HCT116 (cell line): ENCODE measurements at regions not wholly inside any gene's neighbourhood (a gene's known extent, or its start where the extent isn't known, plus 50 kb on each side); places are given as distances from the start of the nearest gene placed in this dataset.

ENCODE experiments used
- ATAC-seq: fragments of 200-7000 bp; cut with Tn5 transposase; 2 replicates; pipeline ENCODE4 v1.9.1; 2020; ENCODE audit warnings: mild to moderate bottlenecking, moderate library complexity
- BruUV-seq: library from RNA; stranded (reverse); fragments of 400-500 nt; replicated peaks from 2 replicates; lab custom pipeline; 2021; lab: Mats Ljungman, UMichigan
- CTCF ChIA-PET: fragments of 300-600 bp; sonication (Branson Sonifier 250); formaldehyde crosslinking; loops from one replicate; lab custom pipeline; 2021; ENCODE audit warnings: antibody characterized with exemption; lab: Charles Lee
- POLR2A ChIA-PET: fragments of 300-600, 350-600 bp; sonication (Branson Sonifier 250); formaldehyde crosslinking; loops from one replicate; lab custom pipeline; 2021; ENCODE audit warnings: antibody characterized with exemption; lab: Charles Lee
- RAD21 ChIA-PET, 2 experiments: fragments of 300-600 bp; sonication (Branson Sonifier 250); formaldehyde crosslinking; loops; one replicate each; lab custom pipeline; 2023; ENCODE audit warnings: low total read pairs in 2 of 2; ENCODE audit not compliant: uncharacterized antibody in 2 of 2, unreplicated experiment in 2 of 2, low non-redundant PET in 1 of 2; lab: Charles Lee
- DNase-seq: peaks from one replicate; pipeline ENCODE4 v3.0.0-alpha.2; 2010; ENCODE audit warnings: low read depth, low spot score
- H2AFZ ChIP-seq: fragments of 200-600 bp; shearing (Covaris generic), sonication (generic); 2 replicates; pipeline ENCODE4 v1.6.1; 2017; ENCODE audit warnings: low read depth, mixed run types, mixed read lengths, antibody characterized with exemption, low read length; ENCODE audit not compliant: poor library complexity, severe bottlenecking
- H3K27ac ChIP-seq: 2 replicates; pipeline ENCODE4 v1.5.1; 2012; ENCODE audit warnings: low read depth, low read length
- H3K27me3 ChIP-seq: fragments of 200-600 bp; sonication (generic); 2 replicates; pipeline ENCODE4 v1.6.1; 2016; ENCODE audit warnings: mixed run types, low read length, mixed read lengths; ENCODE audit not compliant: insufficient read depth
- H3K36me3 ChIP-seq, 2 experiments: fragments of 200-500 bp in 1 of 2; fragments of 200-600 bp in 1 of 2; sonication (Bioruptor generic) in 1 of 2; sonication (generic) in 1 of 2; 2 replicates each; pipeline versions ENCODE4 v1.5.1 to v1.6.1; 2014 to 2016; ENCODE audit warnings: low read length in 2 of 2, inconsistent platforms in 1 of 2, mixed read lengths in 1 of 2, mixed run types in 1 of 2; ENCODE audit not compliant: insufficient read depth in 2 of 2, control insufficient read depth in 1 of 2
- H3K4me1 ChIP-seq, 2 experiments: fragments of 200-600 bp in 1 of 2; sonication (generic) in 1 of 2; 2 replicates each; pipeline versions ENCODE4 v1.5.1 to v1.6.1; 2012 to 2017; ENCODE audit warnings: low read length in 2 of 2, inconsistent platforms in 1 of 2, mild to moderate bottlenecking in 1 of 2, mixed read lengths in 1 of 2, mixed run types in 1 of 2, moderate library complexity in 1 of 2; ENCODE audit not compliant: insufficient read depth in 2 of 2, control insufficient read depth in 1 of 2
- H3K4me2 ChIP-seq: fragments of 200-600 bp; sonication (generic); 2 replicates; pipeline ENCODE4 v1.6.1; 2017; ENCODE audit warnings: mixed run types, low read length, mixed read lengths
- H3K4me3 ChIP-seq, 2 experiments: fragments of 200-600 bp in 1 of 2; sonication (generic) in 1 of 2; replicated peaks in 1 of 2; 2 replicates each; pipeline ENCODE4 v1.5.1; 2011 to 2016; ENCODE audit warnings: low read length in 2 of 2, control low read depth in 1 of 2, low read depth in 1 of 2, mild to moderate bottlenecking in 1 of 2, mixed read lengths in 1 of 2, mixed run types in 1 of 2
- H3K79me2 ChIP-seq: fragments of 200-600 bp; sonication (generic); 2 replicates; pipeline ENCODE4 v1.6.1; 2017; ENCODE audit warnings: mild to moderate bottlenecking, mixed run types, low read length, moderate library complexity, mixed read lengths; ENCODE audit not compliant: insufficient read depth
- H3K9ac ChIP-seq: fragments of 200-600 bp; sonication (generic); 2 replicates; pipeline ENCODE4 v1.6.1; 2016; ENCODE audit warnings: low read length, mixed read lengths
- H3K9me2 ChIP-seq: fragments of 200-600 bp; sonication (generic), shearing (Covaris generic); 2 replicates; pipeline ENCODE4 v1.6.1; 2017; ENCODE audit warnings: mixed run types, mild to moderate bottlenecking, moderate library complexity; ENCODE audit not compliant: insufficient read depth
- H3K9me3 ChIP-seq, 2 experiments: fragments of 200-500 bp in 1 of 2; fragments of 200-600 bp in 1 of 2; sonication (Bioruptor generic) in 1 of 2; sonication (generic) in 1 of 2; 2 replicates each; pipeline ENCODE4 v1.6.1; 2014 to 2017; ENCODE audit warnings: low read length in 2 of 2, mixed read lengths in 2 of 2, inconsistent platforms in 1 of 2, low read depth in 1 of 2, mild to moderate bottlenecking in 1 of 2, mixed run types in 1 of 2, moderate library complexity in 1 of 2; ENCODE audit not compliant: control insufficient read depth in 1 of 2, insufficient read depth in 1 of 2
- H4K20me1 ChIP-seq: fragments of 200-600 bp; sonication (generic), shearing (Covaris generic); 2 replicates; pipeline ENCODE4 v1.6.1; 2017; ENCODE audit warnings: mixed run types, mild to moderate bottlenecking, moderate library complexity; ENCODE audit not compliant: insufficient read depth
- ATF3 ChIP-seq: IDR thresholded peaks from 2 replicates; pipeline ENCODE4 v1.6.1; 2012
- CTCF ChIP-seq, 3 experiments: fragments of 200-600 bp in 1 of 3; sonication (generic) in 1 of 3; IDR thresholded peaks in 2 of 3; conservative IDR thresholded peaks in 1 of 3; 2 replicates each; pipeline ENCODE4 v1.5.1; 2012 to 2017; ENCODE audit warnings: low read depth in 2 of 3, low read length in 2 of 3, antibody characterized with exemption in 1 of 3, borderline replicate concordance in 1 of 3, control low read depth in 1 of 3, mild to moderate bottlenecking in 1 of 3, mixed read lengths in 1 of 3, mixed run types in 1 of 3, moderate library complexity in 1 of 3; ENCODE audit not compliant: insufficient read depth in 1 of 3
- EGR1 ChIP-seq: IDR thresholded peaks from 2 replicates; pipeline ENCODE4 v1.6.1; 2012; ENCODE audit warnings: low read depth
- ELF1 ChIP-seq: IDR thresholded peaks from 2 replicates; pipeline ENCODE4 v1.6.1; 2012; ENCODE audit warnings: low read depth, borderline replicate concordance
- EZH2phosphoT487 ChIP-seq: fragments of 200-600 bp; IDR thresholded peaks from 2 replicates; pipeline ENCODE4 v1.6.1; 2018; ENCODE audit warnings: antibody characterized with exemption, borderline replicate concordance
- FOSL1 ChIP-seq: IDR thresholded peaks from 2 replicates; pipeline ENCODE4 v1.6.1; 2012; ENCODE audit warnings: low read depth
- JUND ChIP-seq: IDR thresholded peaks from 2 replicates; pipeline ENCODE4 v1.6.1; 2012
- MAX ChIP-seq: IDR thresholded peaks from 2 replicates; pipeline ENCODE4 v1.6.1; 2012
- RAD21 ChIP-seq: IDR thresholded peaks from 2 replicates; pipeline ENCODE4 v1.6.1; 2012; ENCODE audit warnings: low read depth, mild to moderate bottlenecking
- REST ChIP-seq: IDR thresholded peaks from 2 replicates; pipeline ENCODE4 v1.6.1; 2012; ENCODE audit warnings: low read depth
- SIN3A ChIP-seq: IDR thresholded peaks from 2 replicates; pipeline ENCODE4 v1.6.1; 2012; ENCODE audit warnings: low read depth
- SP1 ChIP-seq: IDR thresholded peaks from 2 replicates; pipeline ENCODE4 v1.6.1; 2012; ENCODE audit warnings: low read depth
- SRF ChIP-seq: IDR thresholded peaks from 2 replicates; pipeline ENCODE4 v1.6.1; 2012; ENCODE audit warnings: low read depth
- TCF7L2 ChIP-seq: IDR thresholded peaks from 2 replicates; pipeline ENCODE4 v1.7.0; 2011; ENCODE audit warnings: borderline replicate concordance, inconsistent platforms; ENCODE audit not compliant: insufficient read depth, insufficient read length; ENCODE audit errors: extremely low read depth
- YY1 ChIP-seq: IDR thresholded peaks from 2 replicates; pipeline ENCODE4 v1.6.1; 2011; ENCODE audit warnings: low read length, low read depth, moderate library complexity, mild to moderate bottlenecking; ENCODE audit not compliant: insufficient replicate concordance; ENCODE audit errors: extremely low read depth
- ZBTB33 ChIP-seq: IDR thresholded peaks from 2 replicates; pipeline ENCODE4 v1.6.1; 2011; ENCODE audit warnings: mild to moderate bottlenecking, low read length, moderate library complexity; ENCODE audit not compliant: insufficient replicate concordance; ENCODE audit errors: extremely low read depth
- ZFX ChIP-seq: fragments of 450-650 bp; IDR thresholded peaks from 2 replicates; pipeline ENCODE4 v1.6.1; 2017
- intact Hi-C: fragments of 100-400 bp; cut with micrococcal nuclease; formaldehyde crosslinking; loops from 2 replicates; pipeline ENCODE4 v1.10.0; 2022

GRCh38 chr10:130799532-130799931 lies 512.0 kb downstream of the TCERG1L start:
- no peak overlapping the region for H2AFZ ChIP-seq
- no TSS peak for BruUV-seq
- no peak overlapping the region for H3K4me3 ChIP-seq
- H3K9ac ChIP-seq, result no peak overlapping the region
- TF ChIP-seq RAD21 (no peak), CTCF (IDR thresholded peaks at IDR 0.05 in 2 of 3, conservative IDR thresholded peaks at IDR 0.05 in 1 of 3; ENCODE audit: borderline replicate concordance in 1 of 3, insufficient read depth in 1 of 3, low read depth in 2 of 3, low read length in 2 of 3) (no peak), ZBTB33 (no peak), TCF7L2 (no peak), REST (no peak), FOSL1 (no peak), SRF (no peak), ATF3 (no peak), MAX (no peak), YY1 (no peak), ZFX (no peak), SP1 (no peak), JUND (no peak), SIN3A (no peak), ELF1 (no peak), EZH2phosphoT487 (no peak), EGR1 (no peak)
- no peaks in the 10 kb centered on the region for H3K36me3 ChIP-seq
- CTCF ChIA-PET, result no interaction called here
- H4K20me1 ChIP-seq, result no peaks in the 10 kb centered on the region
- no peaks in the 10 kb centered on the region for H3K4me1 ChIP-seq
- H3K27ac ChIP-seq, result no peak overlapping the region
- ATAC-seq (no peak), DNase-seq (no peak)
- no peaks in the 10 kb centered on the region for H3K79me2 ChIP-seq
- intact Hi-C loops, result no loop called here
- RAD21 ChIA-PET, result no interaction called here
- POLR2A ChIA-PET, result no interaction called here
- H3K9me3 ChIP-seq, result no peaks in the 10 kb centered on the region
- H3K9me2 ChIP-seq, result no peaks in the 10 kb centered on the region
- H3K27me3 ChIP-seq, result no peaks in the 10 kb centered on the region
- H3K4me2 ChIP-seq, result no peak overlapping the region
